DOHH2 (cell line): ENCODE measurements at regions not wholly inside any gene's neighbourhood (a gene's known extent, or its start where the extent isn't known, plus 50 kb on each side); places are given as distances from the start of the nearest gene placed in this dataset.

Source experiments
- H3F3A ChIP-seq: fragments of 200-600 bp; sonication (generic), shearing (Covaris generic); 2 replicates; pipeline ENCODE4 v1.6.0; 2016; ENCODE audit warnings: antibody characterized with exemption, mild to moderate bottlenecking; ENCODE audit not compliant: control insufficient read depth, insufficient read depth
- H3K27ac ChIP-seq: fragments of 200-600 bp; sonication (generic); 2 replicates; pipeline ENCODE4 v1.5.1; 2014; ENCODE audit warnings: low read depth, mild to moderate bottlenecking, low read length, moderate library complexity
- H3K27me3 ChIP-seq: fragments of 200-600 bp; sonication (generic); 2 replicates; pipeline ENCODE4 v1.6.1; 2014; ENCODE audit warnings: mild to moderate bottlenecking, low read length, mixed read lengths; ENCODE audit not compliant: control insufficient read depth
- H3K36me3 ChIP-seq: fragments of 200-600 bp; sonication (generic); 2 replicates; pipeline ENCODE4 v1.6.1; 2014; ENCODE audit warnings: mild to moderate bottlenecking, low read length, moderate library complexity, mixed read lengths; ENCODE audit not compliant: control insufficient read depth
- H3K4me1 ChIP-seq: fragments of 200-600 bp; sonication (generic); 2 replicates; pipeline ENCODE4 v1.6.1; 2014; ENCODE audit warnings: mild to moderate bottlenecking, low read length, mixed read lengths; ENCODE audit not compliant: control insufficient read depth
- H3K4me2 ChIP-seq: fragments of 200-600 bp; sonication (generic); 2 replicates; pipeline ENCODE4 v1.6.0; 2014; ENCODE audit warnings: mild to moderate bottlenecking, low read length, moderate library complexity
- H3K4me3 ChIP-seq: fragments of 200-600 bp; sonication (generic); 2 replicates; pipeline ENCODE4 v1.5.1; 2014; ENCODE audit warnings: mild to moderate bottlenecking, low read length, mixed read lengths
- H3K79me2 ChIP-seq: fragments of 200-600 bp; sonication (generic); 2 replicates; pipeline ENCODE4 v1.6.1; 2014; ENCODE audit warnings: mild to moderate bottlenecking, low read length, mixed read lengths; ENCODE audit not compliant: control insufficient read depth
- H3K9me2 ChIP-seq: fragments of 200-600 bp; sonication (generic); replicated peaks from 2 replicates; pipeline ENCODE4 v1.6.1; 2014; ENCODE audit warnings: mild to moderate bottlenecking, low read length, mixed read lengths; ENCODE audit not compliant: control insufficient read depth
- H3K9me3 ChIP-seq: fragments of 200-600 bp; sonication (generic); 2 replicates; pipeline ENCODE4 v1.6.1; 2014; ENCODE audit warnings: antibody characterized with exemption, low read length, mixed read lengths; ENCODE audit not compliant: control insufficient read depth, insufficient read depth
- H4K20me1 ChIP-seq: fragments of 200-600 bp; sonication (generic); 2 replicates; pipeline ENCODE4 v1.6.0; 2014; ENCODE audit warnings: low read depth, mild to moderate bottlenecking, antibody characterized with exemption, low read length, moderate library complexity; ENCODE audit not compliant: control insufficient read depth, insufficient read depth
- EZH2phosphoT487 ChIP-seq: fragments of 200-600 bp; sonication (generic); IDR thresholded peaks from 2 replicates; pipeline ENCODE4 v1.6.1; 2017; ENCODE audit warnings: borderline replicate concordance, mild to moderate bottlenecking, antibody characterized with exemption, low read length, moderate library complexity, mixed read lengths
- TF ChIP-seq, protein P1 (sequence below): fragments of 200-600 bp; sonication (generic); IDR thresholded peaks from one replicate; pipeline ENCODE4 v1.5.1; 2014; ENCODE audit warnings: antibody characterized with exemption, mild to moderate bottlenecking, low read depth, low read length; ENCODE audit not compliant: poor library complexity, severe bottlenecking

GRCh38 chr1:200354243-200354642 is 55.6 kb downstream of the ZNF281 start:
- Histone ChIP-seq H3F3A (no peaks in the 10 kb centered on the region), H3K9me3 (no peaks in the 10 kb centered on the region), H4K20me1 (no peaks in the 10 kb centered on the region), H3K4me2 (no peak overlapping the region), H3K79me2 (no peaks in the 10 kb centered on the region), H3K36me3 (no peaks in the 10 kb centered on the region), H3K27ac (no peak overlapping the region), H3K9me2 (no peaks in the 10 kb centered on the region), H3K4me3 (no peak overlapping the region), H3K4me1 (peaks cover 10% of the 10 kb centered on the region), H3K27me3 (no peaks in the 10 kb centered on the region)
- no peak for TF ChIP-seq EZH2phosphoT487
- TF ChIP-seq, protein P1, sequence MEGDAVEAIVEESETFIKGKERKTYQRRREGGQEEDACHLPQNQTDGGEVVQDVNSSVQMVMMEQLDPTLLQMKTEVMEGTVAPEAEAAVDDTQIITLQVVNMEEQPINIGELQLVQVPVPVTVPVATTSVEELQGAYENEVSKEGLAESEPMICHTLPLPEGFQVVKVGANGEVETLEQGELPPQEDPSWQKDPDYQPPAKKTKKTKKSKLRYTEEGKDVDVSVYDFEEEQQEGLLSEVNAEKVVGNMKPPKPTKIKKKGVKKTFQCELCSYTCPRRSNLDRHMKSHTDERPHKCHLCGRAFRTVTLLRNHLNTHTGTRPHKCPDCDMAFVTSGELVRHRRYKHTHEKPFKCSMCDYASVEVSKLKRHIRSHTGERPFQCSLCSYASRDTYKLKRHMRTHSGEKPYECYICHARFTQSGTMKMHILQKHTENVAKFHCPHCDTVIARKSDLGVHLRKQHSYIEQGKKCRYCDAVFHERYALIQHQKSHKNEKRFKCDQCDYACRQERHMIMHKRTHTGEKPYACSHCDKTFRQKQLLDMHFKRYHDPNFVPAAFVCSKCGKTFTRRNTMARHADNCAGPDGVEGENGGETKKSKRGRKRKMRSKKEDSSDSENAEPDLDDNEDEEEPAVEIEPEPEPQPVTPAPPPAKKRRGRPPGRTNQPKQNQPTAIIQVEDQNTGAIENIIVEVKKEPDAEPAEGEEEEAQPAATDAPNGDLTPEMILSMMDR: no peak

- no peaks in the 10 kb centered on the region for H3K9me2 ChIP-seq
- no peaks in the 10 kb centered on the region for H3F3A ChIP-seq
- no peaks in the 10 kb centered on the region for H3K9me3 ChIP-seq
- no peak overlapping the region for H3K27ac ChIP-seq
- peaks cover 10% of the 10 kb centered on the region for H3K4me1 ChIP-seq
- H3K4me2 ChIP-seq: no peak overlapping the region
- no peaks in the 10 kb centered on the region for H3K79me2 ChIP-seq
- H3K27me3 ChIP-seq: no peaks in the 10 kb centered on the region
- H3K4me3 ChIP-seq: no peak overlapping the region
- H3K36me3 ChIP-seq: no peaks in the 10 kb centered on the region
- H4K20me1 ChIP-seq: no peaks in the 10 kb centered on the region
- TF ChIP-seq, protein P1: no peak
- TF ChIP-seq EZH2phosphoT487: no peak
Observed at GRCh38 chr1:200353232-200353631, 56.6 kb downstream of the ZNF281 start.

GRCh38 chr1:200351826-200352549 is 57.8 kb downstream of the ZNF281 start:
- TF ChIP-seq, protein P1: no peak
- no peak for TF ChIP-seq EZH2phosphoT487
- Histone ChIP-seq H3K4me2 (peak overlapping the region; percentile 4; the same call in 1 of the 2 replicates), H3K79me2 (no peaks in the 10 kb centered on the region), H3F3A (no peaks in the 10 kb centered on the region), H3K9me3 (no peaks in the 10 kb centered on the region), H3K27me3 (no peaks in the 10 kb centered on the region), H3K4me3 (no peak overlapping the region), H3K4me1 (peaks cover 10% of the 10 kb centered on the region), H4K20me1 (no peaks in the 10 kb centered on the region), H3K36me3 (no peaks in the 10 kb centered on the region), H3K27ac (no peak overlapping the region), H3K9me2 (no peaks in the 10 kb centered on the region)
